Thyroid gland (tissue), 4 donors: ENCODE measurements at regions not wholly inside any gene's neighbourhood (a gene's known extent, or its start where the extent isn't known, plus 50 kb on each side); places are given as distances from the start of the nearest gene placed in this dataset.

Experiments
- CTCF ChIP-seq, 6 experiments: fragments of 200-600 bp in 3 of 6; fragments of 450-650 bp in 3 of 6; sonication (generic) in 3 of 6; IDR thresholded peaks; one replicate each; pipeline ENCODE4 v1.5.1; 2016 to 2019; ENCODE audit warnings: antibody characterized with exemption in 6 of 6, mild to moderate bottlenecking in 2 of 6, inconsistent platforms in 1 of 6, moderate library complexity in 1 of 6
- POLR2A ChIP-seq, 2 donors: fragments of 450-650 bp; IDR thresholded peaks; one replicate each; pipeline ENCODE4 v1.6.1; 2017; ENCODE audit warnings: antibody characterized with exemption in 2 of 2, mild to moderate bottlenecking in 2 of 2, moderate library complexity in 1 of 2

GRCh38 chr5:143456952-143457547, 53.6 kb upstream of the NR3C1 start:
- no peak for TF ChIP-seq CTCF (IDR thresholded peaks at IDR 0.05)
- no peak for TF ChIP-seq POLR2A (IDR thresholded peaks at IDR 0.05)
